ENCODE measurements at regions not wholly inside any gene's neighbourhood (a gene's known extent, or its start where the extent isn't known, plus 50 kb on each side); places are given as distances from the start of the nearest gene placed in this dataset.

GRCh38 chr2:5976531-5977065 is 284.4 kb downstream of the SOX11 start:
- no peak for ATAC-seq
- Histone ChIP-seq H3K36me3 (no peaks in the 10 kb centered on the region), H3K27me3 (peaks cover 3 to 4% (median 3%) of the 10 kb centered on the region in 3 donors), H3K9me3 (no peaks in the 10 kb centered on the region), H3K4me3 (no peak overlapping the region), H3K27ac (no peak overlapping the region), H3K4me1 (no peaks in the 10 kb centered on the region)
- intact Hi-C loops (cut with DNase I; ENCODE audit: low total_unique reads) (no loop called here), in situ Hi-C loops (cut with MboI; ENCODE audit: low sequenced_read_pairs in 4 of 4) (no loop called here)
- DNase-seq: no peak
- no peak for TF ChIP-seq POLR2A (IDR thresholded peaks at IDR 0.05)
- no peak for TF ChIP-seq CTCF (IDR thresholded peaks at IDR 0.05 in 4 of 5, conservative IDR thresholded peaks at IDR 0.05 in 1 of 5)

GRCh38 chr2:5977477-5977876 is 285.3 kb downstream of the SOX11 start:
- no peaks in the 10 kb centered on the region for H3K36me3 ChIP-seq
- no peak for ATAC-seq
- H3K4me3 ChIP-seq: no peak overlapping the region
- H3K27me3 ChIP-seq: peaks cover 4 to 11% (median 9%) of the 10 kb centered on the region in 3 donors
- H3K4me1 ChIP-seq: no peaks in the 10 kb centered on the region
- no peak overlapping the region for H3K27ac ChIP-seq
- intact Hi-C loops (cut with DNase I; ENCODE audit: low total_unique reads) (no loop called here), in situ Hi-C loops (cut with MboI; ENCODE audit: low sequenced_read_pairs in 4 of 4) (no loop called here)
- H3K9me3 ChIP-seq: no peaks in the 10 kb centered on the region
- TF ChIP-seq CTCF (IDR thresholded peaks at IDR 0.05 in 4 of 5, conservative IDR thresholded peaks at IDR 0.05 in 1 of 5) (no peak), POLR2A (IDR thresholded peaks at IDR 0.05) (no peak)
- DNase-seq: no peak

- TF ChIP-seq POLR2A (IDR thresholded peaks at IDR 0.05) (no peak), CTCF (IDR thresholded peaks at IDR 0.05 in 4 of 5, conservative IDR thresholded peaks at IDR 0.05 in 1 of 5) (no peak)
- H3K4me1 ChIP-seq: no peaks in the 10 kb centered on the region
- intact Hi-C loops (cut with DNase I; ENCODE audit: low total_unique reads) (no loop called here), in situ Hi-C loops (cut with MboI; ENCODE audit: low sequenced_read_pairs in 4 of 4) (no loop called here)
- no peak overlapping the region for H3K4me3 ChIP-seq
- ATAC-seq: no peak
- no peak overlapping the region for H3K27ac ChIP-seq
- H3K27me3 ChIP-seq: peaks cover 7 to 16% (median 13%) of the 10 kb centered on the region in 3 donors
- DNase-seq: no peak
- H3K9me3 ChIP-seq: no peaks in the 10 kb centered on the region
- no peaks in the 10 kb centered on the region for H3K36me3 ChIP-seq
Observed at GRCh38 chr2:5978131-5978751, 286.1 kb downstream of the SOX11 start.

GRCh38 chr2:5980450-5981190 is 288.4 kb downstream of the SOX11 start:
- intact Hi-C loops (cut with DNase I; ENCODE audit: low total_unique reads) (no loop called here), in situ Hi-C loops (cut with MboI; ENCODE audit: low sequenced_read_pairs in 4 of 4) (no loop called here)
- Histone ChIP-seq H3K27ac (no peak overlapping the region), H3K4me3 (no peak overlapping the region), H3K27me3 (peaks cover 7 to 16% (median 14%) of the 10 kb centered on the region in 3 donors), H3K4me1 (no peaks in the 10 kb centered on the region), H3K9me3 (no peaks in the 10 kb centered on the region), H3K36me3 (no peaks in the 10 kb centered on the region)
- ATAC-seq (no peak), DNase-seq (no peak)
- TF ChIP-seq POLR2A (IDR thresholded peaks at IDR 0.05) (no peak), CTCF (IDR thresholded peaks at IDR 0.05 in 4 of 5, conservative IDR thresholded peaks at IDR 0.05 in 1 of 5) (no peak)

Data from gastrocnemius medialis (tissue), 4 donors.